Forelimb muscle (tissue), 1 donor: ENCODE measurements at regions not wholly inside any gene's neighbourhood (a gene's known extent, or its start where the extent isn't known, plus 50 kb on each side); places are given as distances from the start of the nearest gene placed in this dataset.
A peak's percentile ranks its signal among the peaks of the same experiment; 100 is the strongest.
"Not testable (repeated sequence)": the region's sequence is repeated elsewhere in the genome, so short reads cannot be mapped to it uniquely, and the experiment has no call there.

Source experiments
- DNase-seq: peaks from one replicate; pipeline ENCODE4 v3.0.0-alpha.2; 2013; ENCODE audit warnings: low read depth

- DNase-seq: no peak
These were observed 67.4 kb downstream of the ARRDC3 start for GRCh38 chr5:91315701-91316100.

GRCh38 chr5:91313757-91314673 is 69.1 kb downstream of the ARRDC3 start:
- DNase-seq: no peak

GRCh38 chr5:91312698-91313097 is 70.4 kb downstream of the ARRDC3 start:
- no peak for DNase-seq

GRCh38 chr5:91311697-91312501 is 71.2 kb downstream of the ARRDC3 start:
- DNase-seq: peak; percentile 60

GRCh38 chr5:91311168-91311696 is 71.9 kb downstream of the ARRDC3 start:
- no peak for DNase-seq

- DNase-seq: not testable (repeated sequence)
These were observed 75.0 kb downstream of the ARRDC3 start for GRCh38 chr5:91308157-91308556.

- peak; percentile 85 for DNase-seq
These were observed 76.1 kb downstream of the ARRDC3 start for GRCh38 chr5:91307048-91307447.

GRCh38 chr5:91306497-91306896 is 76.6 kb downstream of the ARRDC3 start:
- DNase-seq: no peak

GRCh38 chr5:91305640-91306039 is 77.5 kb downstream of the ARRDC3 start:
- no peak for DNase-seq

GRCh38 chr5:91304015-91304414 is 79.1 kb downstream of the ARRDC3 start:
- not testable (repeated sequence) for DNase-seq

- DNase-seq: no peak
These were observed 80.2 kb downstream of the ARRDC3 start for GRCh38 chr5:91302958-91303357.

GRCh38 chr5:91302305-91302704 is 80.8 kb downstream of the ARRDC3 start:
- no peak for DNase-seq

GRCh38 chr5:91301106-91301846 is 81.8 kb downstream of the ARRDC3 start:
- no peak for DNase-seq

GRCh38 chr5:91297994-91298393 is 85.1 kb downstream of the ARRDC3 start:
- DNase-seq: no peak

GRCh38 chr5:91296674-91297143 is 86.4 kb downstream of the ARRDC3 start:
- DNase-seq: no peak

- not testable (repeated sequence) for DNase-seq
These were observed 87.0 kb downstream of the ARRDC3 start for GRCh38 chr5:91296102-91296501.

GRCh38 chr5:91293131-91293530 is 90.0 kb downstream of the ARRDC3 start:
- no peak for DNase-seq

- no peak for DNase-seq
These were observed 91.2 kb downstream of the ARRDC3 start for GRCh38 chr5:91291628-91292569.

GRCh38 chr5:91288118-91288916 is 94.8 kb downstream of the ARRDC3 start:
- DNase-seq: peak; percentile 88

GRCh38 chr5:91285062-91285461 is 98.1 kb downstream of the ARRDC3 start:
- not testable (repeated sequence) for DNase-seq
